ENCODE measurements at regions not wholly inside any gene's neighbourhood (a gene's known extent, or its start where the extent isn't known, plus 50 kb on each side); places are given as distances from the start of the nearest gene placed in this dataset.

DNA sequence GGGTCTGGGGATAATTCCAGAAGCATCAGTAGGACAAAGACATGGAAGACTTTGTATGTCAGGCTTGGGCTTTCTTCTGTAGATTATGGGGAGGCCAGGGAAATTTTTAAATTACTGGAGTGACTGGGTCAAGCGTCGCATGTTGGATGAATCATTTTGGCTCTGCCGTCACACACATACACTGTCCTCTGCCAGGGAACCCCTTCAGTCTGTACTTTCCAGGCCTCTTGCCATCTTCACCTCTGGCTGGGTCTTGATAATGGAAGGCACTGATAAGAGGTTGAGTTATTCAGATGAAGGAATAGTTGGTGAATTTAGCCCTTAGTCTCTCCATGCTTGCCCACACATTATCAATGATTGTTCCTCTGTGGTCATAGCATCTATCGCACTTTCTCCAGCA is 895.1 kb upstream of the CELF4 start:
- TF ChIP-seq CTCF (IDR thresholded peaks at IDR 0.05) (no peak), EP300 (IDR thresholded peaks at IDR 0.05) (no peak), POLR2A (IDR thresholded peaks at IDR 0.05) (no peak)
